HL-60 (cell line): ENCODE measurements at regions not wholly inside any gene's neighbourhood (a gene's known extent, or its start where the extent isn't known, plus 50 kb on each side); places are given as distances from the start of the nearest gene placed in this dataset.

Experiments
- DNase-seq, 2 experiments: peaks; one replicate each; pipeline ENCODE4 v3.0.0-alpha.2; 2010 to 2020; ENCODE audit warnings: low read depth in 1 of 2, low spot score in 1 of 2
- H3K27ac ChIP-seq: fragments of 250-450 bp; sonication (Bioruptor Pico); replicated peaks from 2 replicates; pipeline ENCODE4 v1.5.1; 2020; ENCODE audit warnings: mild to moderate bottlenecking, moderate library complexity
- H3K27me3 ChIP-seq: fragments of 250-450 bp; sonication (Bioruptor Pico); 2 replicates; pipeline ENCODE4 v1.5.1; 2021; ENCODE audit warnings: mild to moderate bottlenecking, moderate library complexity; ENCODE audit not compliant: insufficient read depth, poor library complexity, severe bottlenecking
- H3K4me3 ChIP-seq: replicated peaks from 2 replicates; pipeline ENCODE4 v1.5.1; 2011; ENCODE audit warnings: mild to moderate bottlenecking, control low read depth, low read length; ENCODE audit not compliant: insufficient read depth
- CTCF ChIP-seq: IDR thresholded peaks from one replicate; pipeline ENCODE4 v1.5.1; 2011; ENCODE audit warnings: low read length, control low read depth, inconsistent platforms; ENCODE audit not compliant: insufficient read depth
- GABPA ChIP-seq: IDR thresholded peaks from 2 replicates; pipeline ENCODE4 v1.6.1; 2012; ENCODE audit warnings: low read depth
- POLR2AphosphoS5 ChIP-seq: IDR thresholded peaks from 2 replicates; pipeline ENCODE4 v1.6.1; 2012; ENCODE audit warnings: low read depth
- REST ChIP-seq: IDR thresholded peaks from 2 replicates; pipeline ENCODE4 v1.6.1; 2012; ENCODE audit warnings: low read depth; ENCODE audit not compliant: insufficient replicate concordance
- SPI1 ChIP-seq: IDR thresholded peaks from 2 replicates; pipeline ENCODE4 v1.6.1; 2012; ENCODE audit warnings: low read depth, mild to moderate bottlenecking, borderline replicate concordance

- H3K27ac ChIP-seq = no peak overlapping the region
- no peak for DNase-seq
- no peak overlapping the region for H3K4me3 ChIP-seq
- H3K27me3 ChIP-seq = no peaks in the 10 kb centered on the region
- TF ChIP-seq SPI1 (no peak), GABPA (no peak), REST (no peak), CTCF (no peak), POLR2AphosphoS5 (no peak)
Measured at GRCh38 chr2:3131636-3132326, 245.8 kb downstream of the EIPR1 start.

- no peaks in the 10 kb centered on the region for H3K27me3 ChIP-seq
- no peak for DNase-seq
- no peak overlapping the region for H3K4me3 ChIP-seq
- no peak overlapping the region for H3K27ac ChIP-seq
- TF ChIP-seq POLR2AphosphoS5 (no peak), REST (no peak), GABPA (no peak), SPI1 (no peak; the same call in 1 of the 2 replicates), CTCF (no peak)
Measured at GRCh38 chr2:3130889-3131635, 246.6 kb downstream of the EIPR1 start.

GRCh38 chr2:3130444-3130843, 247.2 kb downstream of the EIPR1 start:
- TF ChIP-seq GABPA = no peak
- no peak for TF ChIP-seq REST
- no peak for TF ChIP-seq POLR2AphosphoS5
- TF ChIP-seq CTCF = no peak
- Histone ChIP-seq H3K27ac (no peak overlapping the region), H3K4me3 (no peak overlapping the region), H3K27me3 (no peaks in the 10 kb centered on the region)
- no peak for DNase-seq
